GM23248 (cell line): ENCODE measurements at regions not wholly inside any gene's neighbourhood (a gene's known extent, or its start where the extent isn't known, plus 50 kb on each side); places are given as distances from the start of the nearest gene placed in this dataset.

Source experiments
- DNase-seq: peaks from one replicate; pipeline ENCODE4 v3.0.0-alpha.2; 2015
- H2AFZ ChIP-seq: fragments of 200-600 bp; sonication (generic); 2 replicates; pipeline ENCODE4 v1.6.1; 2016; ENCODE audit warnings: antibody characterized with exemption
- H3F3A ChIP-seq: fragments of 200-600 bp; sonication (generic); 2 replicates; pipeline ENCODE4 v1.6.1; 2016; ENCODE audit warnings: mild to moderate bottlenecking, antibody characterized with exemption, mixed run types; ENCODE audit not compliant: insufficient read depth
- H3K27ac ChIP-seq: fragments of 200-600 bp; sonication (generic); 2 replicates; pipeline ENCODE4 v1.5.1; 2016; ENCODE audit warnings: mild to moderate bottlenecking
- H3K27me3 ChIP-seq: fragments of 200-600 bp; sonication (generic); replicated peaks from 2 replicates; pipeline ENCODE4 v1.6.1; 2016; ENCODE audit warnings: mild to moderate bottlenecking; ENCODE audit not compliant: insufficient read depth
- H3K36me3 ChIP-seq: fragments of 200-600 bp; sonication (generic); 2 replicates; pipeline ENCODE4 v1.6.1; 2016; ENCODE audit warnings: low read depth, mild to moderate bottlenecking
- H3K4me1 ChIP-seq: fragments of 200-600 bp; sonication (generic); 2 replicates; pipeline ENCODE4 v1.6.1; 2016; ENCODE audit warnings: mild to moderate bottlenecking; ENCODE audit not compliant: insufficient read depth
- H3K4me2 ChIP-seq: fragments of 200-600 bp; sonication (generic); one replicate; pipeline ENCODE4 v1.6.1; 2016; ENCODE audit warnings: mild to moderate bottlenecking; ENCODE audit not compliant: unreplicated experiment
- H3K4me3 ChIP-seq: fragments of 200-600 bp; sonication (generic); 2 replicates; pipeline ENCODE4 v1.5.1; 2016; ENCODE audit warnings: mild to moderate bottlenecking
- H3K79me2 ChIP-seq: fragments of 200-600 bp; sonication (generic); 2 replicates; pipeline ENCODE4 v1.6.1; 2016; ENCODE audit warnings: mild to moderate bottlenecking; ENCODE audit not compliant: insufficient read depth
- H3K9ac ChIP-seq: fragments of 200-600 bp; sonication (generic); 2 replicates; pipeline ENCODE4 v1.6.1; 2016; ENCODE audit warnings: mild to moderate bottlenecking
- H3K9me2 ChIP-seq: fragments of 200-600 bp; sonication (generic); 2 replicates; pipeline ENCODE4 v1.6.1; 2016; ENCODE audit warnings: mixed run types, mild to moderate bottlenecking, moderate library complexity; ENCODE audit not compliant: insufficient read depth
- H3K9me3 ChIP-seq: fragments of 200-600 bp; sonication (generic); one replicate; pipeline ENCODE4 v1.6.1; 2017; ENCODE audit warnings: low read depth
- H4K20me1 ChIP-seq: fragments of 200-600 bp; sonication (generic); 2 replicates; pipeline ENCODE4 v1.6.0; 2016; ENCODE audit not compliant: insufficient read depth
- EZH2 ChIP-seq: fragments of 200-600 bp; sonication (generic); IDR thresholded peaks from 2 replicates; pipeline ENCODE4 v1.6.1; 2018; ENCODE audit warnings: antibody characterized with exemption, mild to moderate bottlenecking; ENCODE audit not compliant: insufficient read depth, poor library complexity, severe bottlenecking
- EZH2phosphoT487 ChIP-seq: fragments of 200-600 bp; sonication (generic); IDR thresholded peaks from 2 replicates; pipeline ENCODE4 v1.6.1; 2018; ENCODE audit warnings: antibody characterized with exemption, moderate library complexity, mild to moderate bottlenecking, low read depth; ENCODE audit not compliant: insufficient read depth
- WGBS, 2 experiments: methylation state at CpG; one replicate each; pipeline ENCODE4 v1.1.6; 2015 to 2017; ENCODE audit warnings: low lambda C conversion rate in 2 of 2, low coverage in 1 of 2; ENCODE audit errors: missing lambda C conversion rate in 2 of 2; 5-methylcytosine and 5-hydroxymethylcytosine counted together
- in situ Hi-C: fragments of 300-500 bp; cut with MboI; formaldehyde crosslinking; loops from 2 replicates; pipeline ENCODE4 v1.15.0; 2020

- no peaks in the 10 kb centered on the region for H4K20me1 ChIP-seq
- no peak overlapping the region for H3K9ac ChIP-seq
- DNase-seq: peak; percentile 44
- no peaks in the 10 kb centered on the region for H3K36me3 ChIP-seq
- H3K4me2 ChIP-seq: no peak overlapping the region
- no peaks in the 10 kb centered on the region for H3K79me2 ChIP-seq
- WGBS, 2 experiments: 3 to 4% methylated on average over 14 of the region's 14 CpGs
- no peak for TF ChIP-seq EZH2phosphoT487
- no peak for TF ChIP-seq EZH2
- H2AFZ ChIP-seq: no peak overlapping the region
- no peaks in the 10 kb centered on the region for H3K9me2 ChIP-seq
- H3K27me3 ChIP-seq: peaks cover 10% of the 10 kb centered on the region; the same call in 1 of the 2 replicates
- in situ Hi-C loops: no loop called here
- H3K27ac ChIP-seq: no peak overlapping the region
- no peaks in the 10 kb centered on the region for H3F3A ChIP-seq
- H3K9me3 ChIP-seq: no peaks in the 10 kb centered on the region
- H3K4me3 ChIP-seq: no peak overlapping the region
- no peaks in the 10 kb centered on the region for H3K4me1 ChIP-seq
Measured at GRCh38 chr2:239811111-239811781, 213.9 kb downstream of the NDUFA10 start.

GRCh38 chr2:239809391-239809790, 215.8 kb downstream of the NDUFA10 start:
- Histone ChIP-seq H3F3A (no peaks in the 10 kb centered on the region), H3K27ac (no peak overlapping the region), H3K27me3 (peaks cover 10% of the 10 kb centered on the region; the same call in 1 of the 2 replicates), H2AFZ (no peak overlapping the region), H3K9me2 (no peaks in the 10 kb centered on the region), H3K9me3 (no peaks in the 10 kb centered on the region), H3K4me1 (no peaks in the 10 kb centered on the region), H3K79me2 (no peaks in the 10 kb centered on the region), H4K20me1 (no peaks in the 10 kb centered on the region), H3K4me3 (no peak overlapping the region), H3K36me3 (no peaks in the 10 kb centered on the region), H3K9ac (no peak overlapping the region), H3K4me2 (no peak overlapping the region)
- no peak for DNase-seq
- TF ChIP-seq EZH2 (no peak), EZH2phosphoT487 (no peak)
- in situ Hi-C loops: no loop called here
- WGBS, 2 experiments: 35 to 39% methylated on average over 11 of the region's 11 CpGs

GRCh38 chr2:239807568-239807967, 217.6 kb downstream of the NDUFA10 start:
- Histone ChIP-seq H3K4me3 (no peak overlapping the region), H3K36me3 (no peaks in the 10 kb centered on the region), H3K9me3 (no peaks in the 10 kb centered on the region), H3K27ac (no peak overlapping the region), H3F3A (no peaks in the 10 kb centered on the region), H3K4me2 (no peak overlapping the region), H3K4me1 (no peaks in the 10 kb centered on the region), H3K79me2 (no peaks in the 10 kb centered on the region), H3K9me2 (no peaks in the 10 kb centered on the region), H3K27me3 (peaks cover 10% of the 10 kb centered on the region; the same call in 1 of the 2 replicates), H2AFZ (no peak overlapping the region), H3K9ac (no peak overlapping the region), H4K20me1 (no peaks in the 10 kb centered on the region)
- in situ Hi-C loops: no loop called here
- DNase-seq: no peak
- 73 to 76% methylated on average over 10 of the region's 10 CpGs for WGBS, 2 experiments
- no peak for TF ChIP-seq EZH2
- TF ChIP-seq EZH2phosphoT487: no peak

- Histone ChIP-seq H3K4me1 (no peaks in the 10 kb centered on the region), H3K4me2 (no peak overlapping the region), H3K27me3 (peaks cover 10% of the 10 kb centered on the region; the same call in 1 of the 2 replicates), H3K9ac (no peak overlapping the region), H2AFZ (no peak overlapping the region), H3F3A (no peaks in the 10 kb centered on the region), H3K9me3 (no peaks in the 10 kb centered on the region), H3K4me3 (no peak overlapping the region), H3K36me3 (no peaks in the 10 kb centered on the region), H3K27ac (no peak overlapping the region), H3K79me2 (no peaks in the 10 kb centered on the region), H3K9me2 (no peaks in the 10 kb centered on the region), H4K20me1 (no peaks in the 10 kb centered on the region)
- in situ Hi-C loops: no loop called here
- no peak for DNase-seq
- 61 to 69% methylated on average over 19 of the region's 19 CpGs for WGBS, 2 experiments
- no peak for TF ChIP-seq EZH2
- no peak for TF ChIP-seq EZH2phosphoT487
Measured at GRCh38 chr2:239806758-239807434, 218.2 kb downstream of the NDUFA10 start.
